Esophagus muscularis mucosa (tissue), 4 donors: ENCODE measurements at regions not wholly inside any gene's neighbourhood (a gene's known extent, or its start where the extent isn't known, plus 50 kb on each side); places are given as distances from the start of the nearest gene placed in this dataset.

ENCODE experiments used
- DNase-seq: peaks from one replicate; pipeline ENCODE4 v3.0.0-alpha.2; 2017; ENCODE audit errors: extremely low spot score
- H3K27ac ChIP-seq, 4 donors: fragments of 200-600 bp; sonication (generic); replicated peaks in 1 of 4; 1 replicate in 3 of 4; 2 replicates in 1 of 4; pipeline ENCODE4 v1.5.1; 2016 to 2019; ENCODE audit warnings: mild to moderate bottlenecking in 1 of 4
- H3K27me3 ChIP-seq, 4 donors: fragments of 200-600 bp; sonication (generic); one replicate each; pipeline versions ENCODE4 v1.5.1 to v1.6.0; 2016 to 2019
- H3K36me3 ChIP-seq, 4 donors: fragments of 200-600 bp; sonication (generic); one replicate each; pipeline ENCODE4 v1.5.1; 2016 to 2019
- H3K4me1 ChIP-seq, 4 donors: fragments of 200-600 bp; sonication (generic); one replicate each; pipeline ENCODE4 v1.5.1; 2016 to 2019
- H3K4me3 ChIP-seq, 4 donors: fragments of 200-600 bp; sonication (generic); 1 replicate in 2 of 4; 2 replicates in 2 of 4; pipeline ENCODE4 v1.5.1; 2016 to 2019; ENCODE audit warnings: mild to moderate bottlenecking in 4 of 4, moderate library complexity in 1 of 4
- H3K9me3 ChIP-seq, 4 donors: fragments of 200-600 bp; sonication (generic); 1 replicate in 3 of 4; 2 replicates in 1 of 4; pipeline ENCODE4 v1.5.1; 2016 to 2019
- EP300 ChIP-seq: sonication (generic); formaldehyde crosslinking; IDR thresholded peaks from one replicate; pipeline ENCODE4 v1.6.1; 2017; ENCODE audit warnings: antibody characterized with exemption
- POLR2A ChIP-seq: fragments of 450-650 bp; IDR thresholded peaks from one replicate; pipeline ENCODE4 v1.6.1; 2017; ENCODE audit warnings: antibody characterized with exemption, moderate library complexity, mild to moderate bottlenecking, low read depth
- POLR2AphosphoS5 ChIP-seq, 2 donors: sonication (generic); formaldehyde crosslinking; IDR thresholded peaks; one replicate each; pipeline ENCODE4 v1.6.1; 2017; ENCODE audit warnings: antibody characterized with exemption in 2 of 2
- WGBS: methylation state at CpG from one replicate; pipeline ENCODE4 v1.1.5; 2018; 5-methylcytosine and 5-hydroxymethylcytosine counted together
- intact Hi-C: fragments of 100-400 bp; cut with DNase I; formaldehyde crosslinking; loops from one replicate; pipeline ENCODE4 v1.15.1; 2023
- TF ChIP-seq, protein P1 (sequence below), 3 experiments: fragments of 200-600 bp in 2 of 3; fragments of 450-650 bp in 1 of 3; sonication (generic) in 2 of 3; IDR thresholded peaks; one replicate each; pipeline ENCODE4 v1.5.1; 2017 to 2019; ENCODE audit warnings: antibody characterized with exemption in 3 of 3, mild to moderate bottlenecking in 2 of 3, moderate library complexity in 1 of 3

GRCh38 chr10:64731016-64731415 is 1209.8 kb downstream of the REEP3 start:
- Histone ChIP-seq H3K4me3 (no peak overlapping the region), H3K9me3 (no peaks in the 10 kb centered on the region), H3K36me3 (no peaks in the 10 kb centered on the region), H3K27me3 (no peaks in the 10 kb centered on the region), H3K4me1 (no peaks in the 10 kb centered on the region), H3K27ac (no peak overlapping the region)
- intact Hi-C loops: no loop called here
- TF ChIP-seq POLR2A (no peak), POLR2AphosphoS5 (IDR thresholded peaks at IDR 0.05) (no peak), EP300 (no peak)
- TF ChIP-seq, protein P1, sequence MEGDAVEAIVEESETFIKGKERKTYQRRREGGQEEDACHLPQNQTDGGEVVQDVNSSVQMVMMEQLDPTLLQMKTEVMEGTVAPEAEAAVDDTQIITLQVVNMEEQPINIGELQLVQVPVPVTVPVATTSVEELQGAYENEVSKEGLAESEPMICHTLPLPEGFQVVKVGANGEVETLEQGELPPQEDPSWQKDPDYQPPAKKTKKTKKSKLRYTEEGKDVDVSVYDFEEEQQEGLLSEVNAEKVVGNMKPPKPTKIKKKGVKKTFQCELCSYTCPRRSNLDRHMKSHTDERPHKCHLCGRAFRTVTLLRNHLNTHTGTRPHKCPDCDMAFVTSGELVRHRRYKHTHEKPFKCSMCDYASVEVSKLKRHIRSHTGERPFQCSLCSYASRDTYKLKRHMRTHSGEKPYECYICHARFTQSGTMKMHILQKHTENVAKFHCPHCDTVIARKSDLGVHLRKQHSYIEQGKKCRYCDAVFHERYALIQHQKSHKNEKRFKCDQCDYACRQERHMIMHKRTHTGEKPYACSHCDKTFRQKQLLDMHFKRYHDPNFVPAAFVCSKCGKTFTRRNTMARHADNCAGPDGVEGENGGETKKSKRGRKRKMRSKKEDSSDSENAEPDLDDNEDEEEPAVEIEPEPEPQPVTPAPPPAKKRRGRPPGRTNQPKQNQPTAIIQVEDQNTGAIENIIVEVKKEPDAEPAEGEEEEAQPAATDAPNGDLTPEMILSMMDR (IDR thresholded peaks at IDR 0.05): no peak
- no peak for DNase-seq

DNA sequence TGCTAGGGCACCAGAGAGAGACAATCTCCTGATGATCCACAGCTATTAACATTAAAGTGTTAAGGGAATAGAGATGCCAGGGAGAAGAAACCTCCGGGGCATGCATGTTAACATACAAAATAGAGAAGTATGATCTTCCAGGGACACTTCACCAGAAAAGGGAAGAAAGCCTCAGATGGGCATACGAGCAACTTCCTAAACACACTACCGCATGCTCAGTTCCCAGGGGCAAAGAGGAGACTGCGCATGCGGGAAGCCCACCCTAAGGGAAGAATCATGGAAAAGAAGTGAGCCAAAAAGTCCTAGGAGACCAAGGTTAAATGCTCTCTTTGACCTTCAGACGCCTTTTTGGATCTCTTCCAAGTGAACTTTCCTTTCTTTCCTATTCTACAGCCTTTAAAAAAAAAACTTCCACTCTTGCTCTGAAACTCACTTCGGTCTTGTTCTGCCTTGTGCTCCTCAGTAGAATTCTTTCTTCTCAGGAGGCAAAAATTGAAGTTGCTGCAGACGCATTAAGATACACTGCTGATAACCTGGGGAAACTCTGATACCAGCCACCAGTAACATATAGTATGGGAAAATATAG is 1211.3 kb downstream of the REEP3 start:
- Histone ChIP-seq H3K36me3 (no peaks in the 10 kb centered on the region), H3K27me3 (no peaks in the 10 kb centered on the region), H3K4me1 (no peaks in the 10 kb centered on the region), H3K27ac (no peak overlapping the region), H3K9me3 (no peaks in the 10 kb centered on the region), H3K4me3 (no peak overlapping the region)
- intact Hi-C loops: no loop called here
- TF ChIP-seq POLR2A: no peak
- no peak for TF ChIP-seq POLR2AphosphoS5 (IDR thresholded peaks at IDR 0.05)
- TF ChIP-seq, protein P1 (IDR thresholded peaks at IDR 0.05): no peak
- TF ChIP-seq EP300: no peak
- 63% methylated on average over 8 of the region's 8 CpGs for WGBS
- no peak for DNase-seq

GRCh38 chr10:64733980-64734379 is 1212.8 kb downstream of the REEP3 start:
- no peak overlapping the region for H3K4me3 ChIP-seq
- DNase-seq: no peak
- no peak for TF ChIP-seq POLR2A
- TF ChIP-seq, protein P1 (IDR thresholded peaks at IDR 0.05): peak in 1 of 3 experiments; percentile 10

GRCh38 chr10:64738462-64738861 is 1217.3 kb downstream of the REEP3 start:
- Histone ChIP-seq H3K27me3 (no peaks in the 10 kb centered on the region), H3K9me3 (peaks cover 0 to 9% (median 0%) of the 10 kb centered on the region in 4 donors), H3K36me3 (no peaks in the 10 kb centered on the region), H3K27ac (no peak overlapping the region), H3K4me3 (no peak overlapping the region), H3K4me1 (no peaks in the 10 kb centered on the region)
- no peak for DNase-seq
- TF ChIP-seq, protein P1 (IDR thresholded peaks at IDR 0.05): no peak
- no peak for TF ChIP-seq POLR2A
- TF ChIP-seq POLR2AphosphoS5 (IDR thresholded peaks at IDR 0.05): no peak
- TF ChIP-seq EP300: no peak
- 62% methylated on average over 2 of the region's 2 CpGs for WGBS
- intact Hi-C loops: no loop called here

More at GRCh38 chr10:64733980-64734379, 1212.8 kb downstream of the REEP3 start:
- no peaks in the 10 kb centered on the region for H3K36me3 ChIP-seq
- H3K4me1 ChIP-seq: no peaks in the 10 kb centered on the region
- H3K27ac ChIP-seq: no peak overlapping the region
- no peaks in the 10 kb centered on the region for H3K27me3 ChIP-seq
- H3K9me3 ChIP-seq: no peaks in the 10 kb centered on the region
- intact Hi-C loops: no loop called here

DNA sequence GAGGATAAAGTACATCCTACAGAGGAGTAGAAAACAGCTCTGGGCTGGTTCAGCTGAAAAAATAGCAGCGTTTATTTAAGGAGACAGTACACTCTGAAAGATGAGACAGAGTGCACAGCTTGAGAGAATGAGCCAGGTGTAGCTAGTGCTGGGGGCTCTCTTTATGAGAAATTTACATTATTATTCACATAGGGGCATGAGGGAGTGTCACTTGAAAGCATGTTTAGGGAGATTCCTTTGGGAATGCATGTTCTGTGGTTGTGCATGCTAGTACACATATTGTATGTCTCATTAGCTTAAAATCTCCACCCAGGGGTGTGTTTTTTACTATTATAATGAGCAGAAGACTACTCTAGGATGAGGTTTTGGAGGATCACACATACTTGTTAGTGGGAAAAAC is 1224.4 kb downstream of the REEP3 start:
- H3K4me3 ChIP-seq: no peak overlapping the region
- WGBS: 35% methylated on average over 1 of the region's 1 CpG
- no peaks in the 10 kb centered on the region for H3K36me3 ChIP-seq
- DNase-seq: no peak
- H3K27ac ChIP-seq: no peak overlapping the region
- intact Hi-C loops: no loop called here
- TF ChIP-seq, protein P1 (IDR thresholded peaks at IDR 0.05): no peak
- TF ChIP-seq POLR2A (no peak), POLR2AphosphoS5 (IDR thresholded peaks at IDR 0.05) (no peak), EP300 (no peak)
- H3K27me3 ChIP-seq: no peaks in the 10 kb centered on the region
- H3K4me1 ChIP-seq: no peaks in the 10 kb centered on the region
- peaks cover 0 to 9% (median 0%) of the 10 kb centered on the region in 4 donors for H3K9me3 ChIP-seq
